Prostate gland (tissue), 2 donors: ENCODE measurements at regions not wholly inside any gene's neighbourhood (a gene's known extent, or its start where the extent isn't known, plus 50 kb on each side); places are given as distances from the start of the nearest gene placed in this dataset.

ENCODE experiments used
- DNase-seq: peaks from one replicate; pipeline ENCODE4 v3.0.0-alpha.2; 2019; ENCODE audit warnings: low spot score
- H3K27ac ChIP-seq, 2 donors: fragments of 200-600 bp; sonication (generic); 2 replicates each; pipeline ENCODE4 v1.5.1; 2017 to 2019
- H3K27me3 ChIP-seq: fragments of 200-600 bp; sonication (generic); replicated peaks from 2 replicates; pipeline ENCODE4 v1.5.1; 2019; ENCODE audit not compliant: insufficient read depth
- H3K36me3 ChIP-seq, 2 donors: fragments of 200-600 bp; sonication (generic); 1 replicate in 1 of 2; 2 replicates in 1 of 2; pipeline versions ENCODE4 v1.5.1 to v1.8.1; 2017 to 2019
- H3K4me1 ChIP-seq: fragments of 200-600 bp; sonication (generic); replicated peaks from 2 replicates; pipeline ENCODE4 v1.5.1; 2019
- H3K4me3 ChIP-seq, 2 donors: fragments of 200-600 bp; sonication (generic); 2 replicates each; pipeline ENCODE4 v1.5.1; 2017 to 2019
- H3K9me3 ChIP-seq: fragments of 200-600 bp; sonication (generic); 2 replicates; pipeline ENCODE4 v1.5.1; 2017
- CTCF ChIP-seq, 4 experiments: fragments of 200-600 bp in 2 of 4; fragments of 450-650 bp in 2 of 4; sonication (generic) in 2 of 4; IDR thresholded peaks; 1 replicate in 3 of 4; 2 replicates in 1 of 4; pipeline ENCODE4 v1.5.1; 2016 to 2019; ENCODE audit warnings: antibody characterized with exemption in 4 of 4, mild to moderate bottlenecking in 2 of 4, moderate library complexity in 2 of 4
- POLR2A ChIP-seq: fragments of 450-650 bp; IDR thresholded peaks from one replicate; pipeline ENCODE4 v1.6.1; 2016; ENCODE audit warnings: antibody characterized with exemption, mild to moderate bottlenecking
- POLR2AphosphoS5 ChIP-seq: sonication (generic); formaldehyde crosslinking; IDR thresholded peaks from one replicate; pipeline ENCODE4 v1.6.1; 2017; ENCODE audit warnings: antibody characterized with exemption
- WGBS: methylation state at CpG from one replicate; pipeline ENCODE4 v1.1.5; 2018; 5-methylcytosine and 5-hydroxymethylcytosine counted together
- intact Hi-C: fragments of 100-400 bp; cut with DNase I; formaldehyde crosslinking; loops from one replicate; pipeline ENCODE4 v1.14.2; 2022

- H3K4me1 ChIP-seq: no peaks in the 10 kb centered on the region
- 77% methylated on average over 6 of the region's 6 CpGs for WGBS
- H3K9me3 ChIP-seq: no peaks in the 10 kb centered on the region
- H3K36me3 ChIP-seq: no peaks in the 10 kb centered on the region
- H3K27me3 ChIP-seq: no peaks in the 10 kb centered on the region
- no peak overlapping the region for H3K4me3 ChIP-seq
- no peak for DNase-seq
- H3K27ac ChIP-seq: no peak overlapping the region
- TF ChIP-seq CTCF (IDR thresholded peaks at IDR 0.05) (no peak), POLR2A (no peak), POLR2AphosphoS5 (peak; percentile 57)
- intact Hi-C loops: no loop called here
Measured at GRCh38 chr4:42331914-42332368, 65.3 kb upstream of the SHISA3 start.

- Histone ChIP-seq H3K36me3 (no peaks in the 10 kb centered on the region), H3K27ac (no peak overlapping the region), H3K4me1 (no peaks in the 10 kb centered on the region), H3K4me3 (no peak overlapping the region), H3K27me3 (no peaks in the 10 kb centered on the region), H3K9me3 (no peaks in the 10 kb centered on the region)
- TF ChIP-seq POLR2A (no peak), CTCF (IDR thresholded peaks at IDR 0.05) (no peak), POLR2AphosphoS5 (no peak)
- DNase-seq: no peak
- 43% methylated on average over 7 of the region's 7 CpGs for WGBS
- intact Hi-C loops: no loop called here
Measured at GRCh38 chr4:42339935-42340406, 57.3 kb upstream of the SHISA3 start.

GRCh38 chr4:42341518-42342026, 55.7 kb upstream of the SHISA3 start:
- H3K27me3 ChIP-seq: no peaks in the 10 kb centered on the region
- H3K4me3 ChIP-seq: no peak overlapping the region
- TF ChIP-seq CTCF (IDR thresholded peaks at IDR 0.05) (no peak), POLR2AphosphoS5 (no peak), POLR2A (no peak)
- intact Hi-C loops: no loop called here
- no peak overlapping the region for H3K27ac ChIP-seq
- WGBS: 93% methylated on average over 4 of the region's 4 CpGs
- H3K9me3 ChIP-seq: no peaks in the 10 kb centered on the region
- no peaks in the 10 kb centered on the region for H3K4me1 ChIP-seq
- no peak for DNase-seq
- no peaks in the 10 kb centered on the region for H3K36me3 ChIP-seq

- WGBS: 88% methylated on average over 2 of the region's 2 CpGs
- intact Hi-C loops: no loop called here
- H3K4me1 ChIP-seq: no peaks in the 10 kb centered on the region
- no peaks in the 10 kb centered on the region for H3K9me3 ChIP-seq
- no peak overlapping the region for H3K4me3 ChIP-seq
- DNase-seq: no peak
- no peaks in the 10 kb centered on the region for H3K36me3 ChIP-seq
- TF ChIP-seq CTCF (IDR thresholded peaks at IDR 0.05): no peak
- TF ChIP-seq POLR2AphosphoS5: no peak
- no peak for TF ChIP-seq POLR2A
- no peak overlapping the region for H3K27ac ChIP-seq
- H3K27me3 ChIP-seq: no peaks in the 10 kb centered on the region
Measured at GRCh38 chr4:42342459-42342858, 54.8 kb upstream of the SHISA3 start.

GRCh38 chr4:42344309-42344708, 53.0 kb upstream of the SHISA3 start:
- 50% methylated on average over 8 of the region's 8 CpGs for WGBS
- no peak overlapping the region for H3K4me3 ChIP-seq
- TF ChIP-seq POLR2A: no peak
- TF ChIP-seq POLR2AphosphoS5: no peak
- TF ChIP-seq CTCF (IDR thresholded peaks at IDR 0.05): no peak
- no peaks in the 10 kb centered on the region for H3K9me3 ChIP-seq
- no peaks in the 10 kb centered on the region for H3K4me1 ChIP-seq
- H3K27me3 ChIP-seq: no peaks in the 10 kb centered on the region
- intact Hi-C loops: no loop called here
- H3K36me3 ChIP-seq: no peaks in the 10 kb centered on the region
- no peak overlapping the region for H3K27ac ChIP-seq
- no peak for DNase-seq
